Panc1 (cell line): ENCODE measurements at regions not wholly inside any gene's neighbourhood (a gene's known extent, or its start where the extent isn't known, plus 50 kb on each side); places are given as distances from the start of the nearest gene placed in this dataset.

Source experiments
- CTCF ChIP-seq: fragments of 450-650 bp; IDR thresholded peaks from 2 replicates; pipeline ENCODE4 v1.5.1; 2017; ENCODE audit warnings: mild to moderate bottlenecking
- POLR2AphosphoS5 ChIP-seq: IDR thresholded peaks from 2 replicates; pipeline ENCODE4 v1.6.1; 2012; ENCODE audit warnings: mild to moderate bottlenecking, low read depth, low read length, moderate library complexity
- REST ChIP-seq, 2 experiments: IDR thresholded peaks; 2 replicates each; pipeline ENCODE4 v1.6.1; 2011 to 2012; ENCODE audit warnings: low read depth in 2 of 2, control low read depth in 1 of 2, low read length in 1 of 2, mild to moderate bottlenecking in 1 of 2, moderate library complexity in 1 of 2; ENCODE audit not compliant: insufficient read depth in 1 of 2
- TCF7L2 ChIP-seq: IDR thresholded peaks from 2 replicates; pipeline ENCODE4 v1.6.1; 2011; ENCODE audit warnings: mild to moderate bottlenecking, low read depth, low read length, inconsistent platforms

- TF ChIP-seq CTCF (no peak), TCF7L2 (no peak), POLR2AphosphoS5 (no peak), REST (IDR thresholded peaks at IDR 0.05; ENCODE audit: insufficient read depth in 1 of 2, low read depth in 2 of 2, low read length in 1 of 2) (no peak)
Observed at GRCh38 chr1:55800503-55800902, 585.3 kb upstream of the USP24 start.
